Endothelial cell of umbilical vein (primary cell): ENCODE measurements at regions not wholly inside any gene's neighbourhood (a gene's known extent, or its start where the extent isn't known, plus 50 kb on each side); places are given as distances from the start of the nearest gene placed in this dataset.

ENCODE experiments used
- BruUV-seq: library from RNA; stranded (reverse); fragments of 400-500 nt; replicated peaks from 2 replicates; lab custom pipeline; 2021; lab: Mats Ljungman, UMichigan
- CTCF ChIA-PET: fragments of 300-600, 350-600 bp; sonication (Branson Sonifier 250); formaldehyde crosslinking; loops from one replicate; lab custom pipeline; 2021; ENCODE audit warnings: antibody characterized with exemption, inconsistent platforms; lab: Charles Lee
- POLR2A ChIA-PET: fragments of 300-600, 350-600 bp; sonication (Branson Sonifier 250); formaldehyde crosslinking; loops from one replicate; lab custom pipeline; 2021; ENCODE audit warnings: antibody characterized with exemption, inconsistent platforms; lab: Charles Lee
- DNase-seq: peaks from one replicate; pipeline ENCODE4 v3.0.0-alpha.2; 2011; ENCODE audit warnings: low read depth, low spot score
- FAIRE-seq: peaks from 2 replicates; lab custom pipeline; 2011; peaks lifted over from hg19 to GRCh38; lab: Jason Lieb, UNC
- H2AFZ ChIP-seq: 2 replicates; pipeline ENCODE4 v1.6.0; 2012; ENCODE audit warnings: low read depth, low read length, control low read depth, inconsistent platforms
- H3K27ac ChIP-seq: 2 replicates; pipeline ENCODE4 v1.5.1; 2011; ENCODE audit warnings: low read depth, mild to moderate bottlenecking, control low read depth, low read length, moderate library complexity; ENCODE audit not compliant: insufficient read depth
- H3K27me3 ChIP-seq, 2 experiments: 2 replicates each; pipeline versions ENCODE4 v1.6.0 to v1.6.1; 2011; ENCODE audit warnings: low read length in 2 of 2, mixed read lengths in 1 of 2; ENCODE audit not compliant: control insufficient read depth in 2 of 2, insufficient read depth in 2 of 2
- H3K36me3 ChIP-seq, 2 experiments: 2 replicates in 1 of 2; 3 replicates in 1 of 2; pipeline ENCODE4 v1.5.1; 2011; ENCODE audit warnings: low read length in 2 of 2, mild to moderate bottlenecking in 1 of 2, moderate library complexity in 1 of 2; ENCODE audit not compliant: control insufficient read depth in 2 of 2, insufficient read depth in 2 of 2; ENCODE audit errors: extremely low read depth in 1 of 2
- H3K4me1 ChIP-seq: 3 replicates; pipeline ENCODE4 v1.5.1; 2011; ENCODE audit warnings: mild to moderate bottlenecking, low read length; ENCODE audit not compliant: control insufficient read depth, insufficient read depth; ENCODE audit errors: extremely low read depth
- H3K4me2 ChIP-seq: 2 replicates; pipeline ENCODE4 v1.6.1; 2011; ENCODE audit warnings: low read length, control low read depth, mixed read lengths; ENCODE audit not compliant: insufficient read depth
- H3K4me3 ChIP-seq, 3 experiments: fragments of 200-600 bp in 1 of 3; sonication (generic), shearing (Covaris generic) in 1 of 3; replicated peaks in 1 of 3; 2 replicates each; pipeline ENCODE4 v1.5.1; 2011 to 2016; ENCODE audit warnings: control low read depth in 3 of 3, low read length in 3 of 3, mild to moderate bottlenecking in 2 of 3, inconsistent platforms in 1 of 3, low read depth in 1 of 3, moderate library complexity in 1 of 3; ENCODE audit not compliant: insufficient read depth in 1 of 3
- H3K79me2 ChIP-seq: 2 replicates; pipeline ENCODE4 v1.6.0; 2012; ENCODE audit warnings: low read length, inconsistent platforms; ENCODE audit not compliant: control insufficient read depth, insufficient read depth
- H3K9ac ChIP-seq: replicated peaks from 2 replicates; pipeline ENCODE3; 2011; ENCODE audit warnings: low read length, control low read depth; ENCODE audit not compliant: insufficient read depth; ENCODE audit errors: extremely low read depth
- H3K9me1 ChIP-seq: replicated peaks from 3 replicates; pipeline ENCODE4 v1.6.0; 2011; ENCODE audit warnings: mild to moderate bottlenecking, low read length; ENCODE audit not compliant: control insufficient read depth, insufficient read depth; ENCODE audit errors: extremely low read depth
- H3K9me3 ChIP-seq: replicated peaks from 2 replicates; pipeline ENCODE4 v1.5.1; 2012; ENCODE audit warnings: low read length, inconsistent platforms; ENCODE audit not compliant: control insufficient read depth, insufficient read depth
- H4K20me1 ChIP-seq: replicated peaks from 2 replicates; pipeline ENCODE3; 2011; ENCODE audit warnings: mild to moderate bottlenecking, low read length; ENCODE audit not compliant: control insufficient read depth, insufficient read depth; ENCODE audit errors: extremely low read depth
- EZH2 ChIP-seq: IDR thresholded peaks from 2 replicates; pipeline ENCODE4 v1.6.1; 2012; ENCODE audit warnings: borderline replicate concordance, low read depth, mild to moderate bottlenecking, moderate library complexity, low read length, inconsistent platforms; ENCODE audit not compliant: severe bottlenecking
- FOS ChIP-seq: IDR thresholded peaks from 2 replicates; pipeline ENCODE4 v1.6.1; 2011; ENCODE audit warnings: mild to moderate bottlenecking, low read length, moderate library complexity, borderline replicate concordance; ENCODE audit not compliant: insufficient read depth
- GATA2 ChIP-seq: IDR thresholded peaks from 2 replicates; pipeline ENCODE4 v1.7.0; 2011; ENCODE audit warnings: low read depth, mild to moderate bottlenecking, moderate library complexity, mixed read lengths, low read length; ENCODE audit not compliant: insufficient read length, insufficient read depth
- JUN ChIP-seq: IDR thresholded peaks from 2 replicates; pipeline ENCODE4 v1.6.1; 2011; ENCODE audit warnings: borderline replicate concordance, low read depth; ENCODE audit not compliant: insufficient read length, insufficient read depth
- MYC ChIP-seq: IDR thresholded peaks from one replicate; pipeline ENCODE4 v1.6.1; 2011; ENCODE audit warnings: mild to moderate bottlenecking, low read depth, low read length
- POLR2A ChIP-seq: IDR thresholded peaks from 2 replicates; pipeline ENCODE4 v1.6.1; 2012; ENCODE audit warnings: low read depth, mild to moderate bottlenecking, control low read depth, low read length
- POLR2AphosphoS5 ChIP-seq: IDR thresholded peaks from 2 replicates; pipeline ENCODE4 v1.6.1; 2012; ENCODE audit warnings: low read depth, mild to moderate bottlenecking, control low read depth, low read length, moderate library complexity; ENCODE audit not compliant: insufficient read depth
- dilution Hi-C: fragments of 300-500 bp; cut with MboI; formaldehyde crosslinking; loops from one replicate; pipeline ENCODE4 v1.15.0; 2019; ENCODE audit warnings: low sequenced_read_pairs; ENCODE audit not compliant: extremely low pct_ligation_motif_present
- intact Hi-C: fragments of 100-400 bp; cut with micrococcal nuclease; formaldehyde crosslinking; loops from one replicate; pipeline ENCODE4 v1.10.0; 2022
- TF ChIP-seq, protein P1 (sequence below): IDR thresholded peaks from 2 replicates; pipeline ENCODE4 v1.6.1; 2011; ENCODE audit not compliant: insufficient read depth, insufficient read length
- TF ChIP-seq, protein P2 (sequence below), 2 donors: IDR thresholded peaks; 1 replicate in 1 of 2; 2 replicates in 1 of 2; pipeline ENCODE4 v1.5.1; 2011; ENCODE audit warnings: low read length in 2 of 2, mild to moderate bottlenecking in 2 of 2, moderate library complexity in 2 of 2, control low read depth in 1 of 2, inconsistent platforms in 1 of 2, low read depth in 1 of 2; ENCODE audit not compliant: insufficient read depth in 1 of 2; ENCODE audit errors: extremely low read depth in 1 of 2

- CTCF ChIA-PET, result no interaction called here
Observed at GRCh38 chr9:99721898-99722297, 99.8 kb upstream of the NR4A3 start.

More at GRCh38 chr9:99721898-99722297, 99.8 kb upstream of the NR4A3 start:
- FAIRE-seq, result no peak
- intact Hi-C loops, result no loop called here
- Histone ChIP-seq H3K27me3 (peaks cover 0 to 1% of the 10 kb centered on the region in 2 experiments), H3K4me1 (no peaks in the 10 kb centered on the region), H3K9me1 (no peaks in the 10 kb centered on the region), H3K4me2 (no peak overlapping the region), H3K79me2 (no peaks in the 10 kb centered on the region), H3K9ac (no peak overlapping the region), H3K9me3 (no peaks in the 10 kb centered on the region), H3K36me3 (no peaks in the 10 kb centered on the region), H4K20me1 (no peaks in the 10 kb centered on the region), H3K27ac (no peak overlapping the region), H2AFZ (no peak overlapping the region), H3K4me3 (no peak overlapping the region)
- TF ChIP-seq POLR2A, result no peak
- TF ChIP-seq, protein P1, sequence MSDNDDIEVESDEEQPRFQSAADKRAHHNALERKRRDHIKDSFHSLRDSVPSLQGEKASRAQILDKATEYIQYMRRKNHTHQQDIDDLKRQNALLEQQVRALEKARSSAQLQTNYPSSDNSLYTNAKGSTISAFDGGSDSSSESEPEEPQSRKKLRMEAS, result no peak
- TF ChIP-seq EZH2, result no peak
- TF ChIP-seq JUN, result no peak
- TF ChIP-seq, protein P2, sequence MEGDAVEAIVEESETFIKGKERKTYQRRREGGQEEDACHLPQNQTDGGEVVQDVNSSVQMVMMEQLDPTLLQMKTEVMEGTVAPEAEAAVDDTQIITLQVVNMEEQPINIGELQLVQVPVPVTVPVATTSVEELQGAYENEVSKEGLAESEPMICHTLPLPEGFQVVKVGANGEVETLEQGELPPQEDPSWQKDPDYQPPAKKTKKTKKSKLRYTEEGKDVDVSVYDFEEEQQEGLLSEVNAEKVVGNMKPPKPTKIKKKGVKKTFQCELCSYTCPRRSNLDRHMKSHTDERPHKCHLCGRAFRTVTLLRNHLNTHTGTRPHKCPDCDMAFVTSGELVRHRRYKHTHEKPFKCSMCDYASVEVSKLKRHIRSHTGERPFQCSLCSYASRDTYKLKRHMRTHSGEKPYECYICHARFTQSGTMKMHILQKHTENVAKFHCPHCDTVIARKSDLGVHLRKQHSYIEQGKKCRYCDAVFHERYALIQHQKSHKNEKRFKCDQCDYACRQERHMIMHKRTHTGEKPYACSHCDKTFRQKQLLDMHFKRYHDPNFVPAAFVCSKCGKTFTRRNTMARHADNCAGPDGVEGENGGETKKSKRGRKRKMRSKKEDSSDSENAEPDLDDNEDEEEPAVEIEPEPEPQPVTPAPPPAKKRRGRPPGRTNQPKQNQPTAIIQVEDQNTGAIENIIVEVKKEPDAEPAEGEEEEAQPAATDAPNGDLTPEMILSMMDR (IDR thresholded peaks at IDR 0.05; ENCODE audit: extremely low read depth in 1 of 2, insufficient read depth in 1 of 2, low read depth in 1 of 2, low read length in 2 of 2), result no peak
- no peak for TF ChIP-seq MYC
- TF ChIP-seq POLR2AphosphoS5, result no peak
- TF ChIP-seq GATA2, result no peak
- TF ChIP-seq FOS, result no peak
- POLR2A ChIA-PET, result no interaction called here
- no TSS peak for BruUV-seq
- dilution Hi-C loops, result no loop called here
- DNase-seq, result no peak
